Stimulated activated CD8-positive, alpha-beta memory T cell treated with anti-CD3 and anti-CD28 coated beads, Interleukin-12 subunit alpha, Interleukin-12 subunit beta, amount 100 ng/mL, for 24 hours (primary cell): ENCODE measurements at regions not wholly inside any gene's neighbourhood (a gene's known extent, or its start where the extent isn't known, plus 50 kb on each side); places are given as distances from the start of the nearest gene placed in this dataset.

Source experiments
- DNase-seq: peaks from one replicate; pipeline ENCODE4 v3.0.0-alpha.2; 2020; ENCODE audit errors: extremely low read depth

DNA sequence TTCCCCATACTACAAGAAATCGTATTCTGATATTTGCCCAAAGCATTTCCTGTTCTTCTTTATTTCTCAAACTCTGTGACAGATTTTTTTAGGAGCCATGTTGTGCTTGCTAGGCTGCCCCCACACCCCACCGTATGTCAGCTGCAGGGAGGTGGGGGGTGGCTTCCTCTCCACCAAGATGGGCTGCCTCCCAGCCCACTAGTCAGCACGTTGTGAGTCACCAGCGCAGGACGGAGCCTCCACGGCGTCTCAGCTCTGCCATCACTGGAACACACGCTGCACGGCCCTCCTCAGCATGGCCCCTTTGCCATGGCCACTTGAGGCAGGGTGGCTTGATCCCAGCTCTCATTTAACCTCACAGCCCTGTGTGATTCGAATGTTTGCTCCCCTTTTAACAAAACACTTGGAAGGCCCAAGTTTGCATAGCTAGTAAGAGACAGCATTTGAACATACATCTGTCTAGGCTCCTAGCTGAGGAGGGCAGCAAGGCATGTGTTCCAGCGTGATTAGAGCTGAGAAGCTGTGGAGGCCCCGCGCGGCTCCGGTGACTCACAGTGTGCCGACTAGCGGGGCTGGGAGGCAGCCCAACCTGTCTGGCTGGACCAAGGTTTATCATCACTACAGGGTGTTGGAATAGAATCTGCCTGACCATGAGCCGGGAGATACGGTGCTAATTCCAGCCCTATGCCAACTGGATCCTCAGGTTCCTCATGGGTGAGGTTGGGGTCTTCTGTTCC is 180.7 kb upstream of the NCAM1 start:
- DNase-seq: no peak

DNA sequence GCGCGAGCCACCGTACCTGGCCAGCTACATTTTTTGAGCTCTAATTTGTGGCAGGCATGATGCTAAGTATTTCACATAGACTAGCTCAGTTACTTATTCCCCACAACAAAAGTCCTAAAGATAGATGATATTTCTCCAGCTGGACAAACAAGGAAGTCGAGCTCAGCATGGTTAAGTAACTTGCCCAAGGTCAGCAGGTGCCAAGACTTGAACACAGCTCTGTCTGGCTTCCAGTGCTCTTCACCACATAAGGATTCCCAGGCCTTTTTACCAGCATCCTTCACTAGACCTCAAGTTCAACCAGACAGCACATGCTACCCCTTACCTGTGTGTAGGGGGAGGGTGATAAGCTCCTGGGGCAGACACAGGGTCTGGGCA is 177.3 kb upstream of the NCAM1 start:
- no peak for DNase-seq

DNA sequence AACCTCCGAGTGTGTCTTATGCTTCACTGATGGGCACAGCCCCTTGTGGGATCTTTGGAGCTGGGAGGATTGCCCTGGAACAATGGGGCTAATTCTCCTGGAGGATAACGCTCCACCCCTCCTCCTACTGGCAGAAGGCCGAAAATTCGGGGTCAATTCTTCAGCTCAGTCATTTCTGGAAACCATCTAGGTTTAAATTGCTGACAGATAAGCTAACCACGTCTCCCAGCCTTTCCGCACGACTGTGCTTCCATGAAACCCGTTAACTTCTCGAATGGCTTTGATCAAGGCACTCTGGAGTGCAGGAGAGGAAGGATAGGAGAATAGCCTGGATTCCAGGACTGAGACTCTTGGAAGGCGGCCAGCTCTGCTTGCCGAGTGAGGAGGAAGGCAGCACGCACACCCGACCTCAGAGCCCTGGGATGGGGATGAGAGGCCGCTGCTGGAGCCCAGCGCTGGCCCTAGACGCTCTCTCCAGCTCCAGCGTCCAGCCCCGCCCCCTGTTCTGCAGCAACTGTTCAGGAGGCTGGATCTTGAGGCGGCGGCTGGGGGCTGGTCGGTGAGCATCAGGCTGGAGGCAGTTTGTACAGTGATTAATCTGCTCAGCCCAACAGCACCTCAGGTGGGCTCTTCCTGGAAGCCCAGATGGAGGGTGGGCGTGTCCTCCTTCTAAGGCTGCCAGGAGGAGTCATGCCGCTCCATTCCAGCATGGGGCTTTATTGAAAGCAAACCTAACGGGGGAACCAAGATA is 176.7 kb upstream of the NCAM1 start:
- no peak for DNase-seq

DNA sequence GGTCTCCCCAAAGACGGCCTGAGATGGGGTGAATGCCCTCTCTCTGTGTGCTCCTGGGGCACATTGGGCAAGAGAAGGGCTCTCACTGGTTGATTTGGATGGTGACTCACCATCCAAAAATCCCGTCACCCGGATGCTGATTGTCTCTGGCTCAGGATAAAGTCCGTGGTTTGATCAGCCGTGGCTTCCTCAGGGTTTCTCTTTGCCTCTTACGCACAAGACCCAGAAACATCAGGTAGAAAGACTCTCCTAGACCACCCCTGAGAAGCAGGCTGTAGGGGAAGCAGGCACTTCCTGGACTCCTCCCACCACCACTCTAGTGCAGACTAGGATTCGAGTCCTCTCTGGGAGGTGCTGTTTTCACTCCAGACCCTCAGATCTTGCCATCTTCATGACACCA is 176.1 kb upstream of the NCAM1 start:
- DNase-seq: no peak

DNA sequence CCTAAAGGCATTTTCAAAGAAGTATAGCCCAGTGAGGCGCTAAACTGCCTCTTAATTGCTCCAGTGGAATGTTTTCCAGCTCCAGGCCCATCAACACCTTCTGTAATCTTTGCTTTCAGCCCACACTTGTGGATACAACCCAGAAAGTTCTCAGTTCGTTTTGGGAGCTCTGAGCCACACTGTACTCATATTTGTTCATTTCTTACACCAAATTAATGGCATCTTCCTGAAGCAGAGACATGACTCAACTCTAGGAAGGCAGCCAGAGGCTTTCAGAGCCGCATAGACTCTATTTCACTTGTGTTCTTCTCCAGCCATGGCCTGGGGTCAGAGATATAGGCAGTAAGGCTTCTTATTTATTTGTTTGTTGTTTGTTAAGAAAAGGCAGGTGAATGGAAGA is 175.5 kb upstream of the NCAM1 start:
- no peak for DNase-seq

DNA sequence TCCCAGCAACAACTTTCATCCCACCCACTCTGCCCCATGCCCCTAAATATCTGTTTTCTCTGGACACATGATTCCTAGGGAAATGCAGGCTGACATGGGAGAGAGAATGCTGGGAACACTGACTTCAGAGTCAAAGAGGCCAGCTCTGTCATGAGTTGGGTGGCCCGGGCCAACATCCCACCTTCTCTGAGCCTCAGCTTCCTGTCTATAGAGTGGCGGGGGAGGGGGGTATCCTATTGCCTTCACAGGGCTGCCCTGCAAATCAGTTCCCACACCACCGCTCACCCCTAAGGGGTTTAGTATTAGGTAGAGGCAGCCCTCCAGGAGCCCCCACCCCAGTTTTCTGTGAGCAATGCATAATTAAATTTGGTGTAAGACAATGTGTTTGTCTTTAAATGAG is 175.0 kb upstream of the NCAM1 start:
- DNase-seq: no peak

DNA sequence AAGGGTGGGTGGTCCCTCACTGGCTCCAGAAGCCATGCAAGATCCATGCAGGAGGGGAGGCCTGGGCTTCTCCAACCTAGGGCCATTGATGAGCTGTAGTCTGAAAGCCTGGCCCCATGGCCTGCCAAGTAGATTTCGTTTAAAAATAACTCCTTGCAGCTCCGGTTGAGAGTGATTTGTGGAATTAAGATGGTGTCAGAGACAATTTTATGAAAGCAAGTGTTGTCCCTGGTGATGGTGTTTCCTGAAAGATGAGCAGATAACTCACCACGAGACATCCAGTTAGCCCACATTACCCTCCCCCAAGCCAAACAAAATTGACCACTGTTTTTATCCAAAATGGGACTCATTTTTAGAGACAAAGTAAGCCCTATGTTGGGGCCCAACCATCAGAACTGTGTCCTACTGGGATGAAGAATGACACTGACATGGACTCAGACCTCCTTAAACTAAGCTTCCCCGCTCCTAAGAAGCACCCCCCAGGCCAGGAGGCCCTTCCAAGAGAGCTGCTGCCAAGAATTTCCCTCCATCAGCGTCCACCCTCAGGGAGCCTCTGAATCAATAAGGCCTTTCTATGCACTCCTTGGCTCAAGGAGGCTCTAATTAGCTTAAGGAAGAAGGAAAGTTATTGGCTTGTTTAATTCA is 174.2 kb upstream of the NCAM1 start:
- DNase-seq: no peak

DNA sequence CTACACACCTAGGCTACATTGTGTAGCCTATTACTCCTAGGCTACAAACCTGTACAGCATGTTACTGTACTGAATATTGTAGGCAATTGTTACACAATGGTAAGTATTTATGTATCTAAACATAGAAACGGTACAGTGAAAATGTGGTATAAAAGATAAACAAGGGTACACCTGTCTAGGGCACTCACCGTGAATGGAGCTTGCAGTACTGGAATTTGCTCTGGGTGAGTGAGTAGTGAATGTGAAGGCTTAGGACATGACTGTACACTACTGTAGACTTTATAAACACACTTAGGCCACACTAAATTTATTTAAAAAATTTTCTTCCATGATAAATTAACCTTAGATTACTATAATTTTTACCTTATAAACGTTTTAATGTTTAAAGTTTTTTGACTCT is 171.7 kb upstream of the NCAM1 start:
- DNase-seq: no peak

DNA sequence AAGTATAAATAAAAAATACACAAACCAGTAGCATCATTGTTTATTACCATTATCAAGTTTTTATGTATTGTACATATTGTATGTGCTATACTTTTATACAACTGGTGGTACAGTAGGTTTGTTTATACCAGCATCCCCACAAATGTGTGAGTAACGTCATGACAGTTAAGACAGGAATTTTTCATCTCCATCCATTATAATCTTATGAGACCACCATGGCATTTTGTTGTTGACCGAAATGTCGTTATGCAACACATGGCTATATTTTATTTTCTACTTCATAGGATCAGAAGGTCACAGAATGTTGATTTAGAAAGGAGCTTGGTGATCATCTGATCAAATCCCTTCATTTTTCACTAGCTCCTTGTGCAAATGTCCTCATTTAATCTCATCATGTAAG is 170.9 kb upstream of the NCAM1 start:
- DNase-seq: no peak

DNA sequence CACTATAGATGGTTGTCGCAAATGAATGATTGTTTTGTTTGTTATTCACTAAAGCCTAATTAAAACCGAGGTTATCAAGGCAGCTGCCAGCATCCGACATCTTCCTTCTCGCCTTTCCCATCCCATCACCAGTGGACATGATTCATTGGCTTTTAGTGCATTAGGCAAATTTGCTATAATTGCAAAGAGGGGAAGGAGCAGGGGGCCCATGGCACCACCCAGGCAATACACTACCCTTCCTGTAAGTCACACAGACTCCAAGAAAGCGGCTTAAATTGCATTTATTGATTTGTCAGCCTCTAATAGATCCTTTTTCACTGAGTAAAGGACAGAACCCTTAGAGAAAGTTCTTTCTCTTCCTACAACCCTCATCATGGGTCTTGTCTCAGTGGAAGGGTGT is 169.2 kb upstream of the NCAM1 start:
- DNase-seq: no peak

DNA sequence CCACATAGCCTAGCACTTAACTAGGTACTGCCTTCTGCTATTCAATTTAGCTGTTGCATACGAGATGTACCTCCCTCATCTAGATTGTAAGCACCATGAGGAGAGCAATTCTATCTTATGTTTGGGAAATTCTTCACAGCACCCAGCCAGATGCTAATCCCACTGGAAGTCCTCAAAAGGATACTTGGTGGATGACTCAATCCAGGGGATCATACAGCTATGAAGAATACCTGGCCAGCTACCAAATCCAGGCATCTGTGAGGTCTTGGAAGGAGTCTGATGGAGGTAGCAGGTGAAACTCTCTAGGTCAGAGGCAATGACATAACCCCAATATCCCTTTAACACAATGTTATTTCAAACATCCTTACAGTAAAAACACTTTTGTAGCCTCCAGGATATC is 167.8 kb upstream of the NCAM1 start:
- DNase-seq: no peak

DNA sequence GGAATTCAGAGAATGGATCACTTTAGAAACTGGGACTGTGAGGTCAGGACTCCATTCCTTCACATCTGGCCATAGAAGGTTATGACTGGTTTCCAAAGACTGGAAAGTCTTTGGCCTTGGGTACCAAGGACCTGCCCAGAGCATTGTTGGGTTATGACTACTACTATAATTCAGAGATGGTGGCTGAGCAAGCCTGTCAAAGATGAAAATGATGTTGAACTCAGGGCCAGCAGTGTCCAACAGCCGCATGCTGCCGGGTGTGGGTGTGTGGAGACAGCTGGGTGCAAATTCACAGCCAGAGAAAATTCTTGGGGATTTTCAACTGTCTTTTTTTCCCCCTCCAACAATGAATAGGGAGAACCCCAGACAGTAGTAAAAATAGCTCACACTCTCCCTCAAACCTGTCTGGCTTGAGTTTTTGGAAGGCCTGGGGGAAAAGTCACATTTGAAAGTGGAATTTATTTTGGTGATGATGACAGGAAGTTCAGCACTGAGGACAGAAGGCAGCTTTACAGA is 166.8 kb upstream of the NCAM1 start:
- DNase-seq: no peak

DNA sequence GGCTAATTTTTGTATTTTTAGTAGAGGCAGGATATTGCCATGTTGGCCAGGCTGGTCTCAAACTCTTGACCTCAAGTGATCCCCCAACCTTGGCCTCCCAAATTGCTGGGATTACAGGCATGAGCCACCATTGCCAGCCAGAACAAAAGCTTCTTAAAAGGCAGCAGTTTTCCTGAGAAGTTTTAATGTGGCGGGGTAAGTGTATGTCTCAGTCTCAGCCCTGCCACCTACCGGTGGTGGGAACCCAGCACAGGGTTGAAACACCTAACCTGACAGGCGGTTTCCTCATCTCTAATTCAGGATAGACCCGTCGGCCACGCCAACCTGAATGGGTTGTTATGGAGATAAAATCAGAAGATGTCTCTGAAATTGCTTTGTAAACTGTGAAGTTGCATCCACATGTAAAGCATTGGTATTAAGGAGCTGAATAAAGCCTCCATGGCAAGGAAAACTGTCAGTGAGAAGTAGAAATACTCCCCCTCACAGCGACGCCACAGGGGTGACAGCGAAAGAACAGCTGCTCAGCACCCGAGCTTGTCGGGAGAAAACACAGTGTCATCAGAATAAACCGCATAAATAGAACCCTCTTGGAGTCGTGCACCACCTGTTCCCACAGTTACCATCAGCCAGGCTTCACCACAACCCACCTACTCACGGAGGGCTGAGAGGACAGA is 165.9 kb upstream of the NCAM1 start:
- DNase-seq: no peak

DNA sequence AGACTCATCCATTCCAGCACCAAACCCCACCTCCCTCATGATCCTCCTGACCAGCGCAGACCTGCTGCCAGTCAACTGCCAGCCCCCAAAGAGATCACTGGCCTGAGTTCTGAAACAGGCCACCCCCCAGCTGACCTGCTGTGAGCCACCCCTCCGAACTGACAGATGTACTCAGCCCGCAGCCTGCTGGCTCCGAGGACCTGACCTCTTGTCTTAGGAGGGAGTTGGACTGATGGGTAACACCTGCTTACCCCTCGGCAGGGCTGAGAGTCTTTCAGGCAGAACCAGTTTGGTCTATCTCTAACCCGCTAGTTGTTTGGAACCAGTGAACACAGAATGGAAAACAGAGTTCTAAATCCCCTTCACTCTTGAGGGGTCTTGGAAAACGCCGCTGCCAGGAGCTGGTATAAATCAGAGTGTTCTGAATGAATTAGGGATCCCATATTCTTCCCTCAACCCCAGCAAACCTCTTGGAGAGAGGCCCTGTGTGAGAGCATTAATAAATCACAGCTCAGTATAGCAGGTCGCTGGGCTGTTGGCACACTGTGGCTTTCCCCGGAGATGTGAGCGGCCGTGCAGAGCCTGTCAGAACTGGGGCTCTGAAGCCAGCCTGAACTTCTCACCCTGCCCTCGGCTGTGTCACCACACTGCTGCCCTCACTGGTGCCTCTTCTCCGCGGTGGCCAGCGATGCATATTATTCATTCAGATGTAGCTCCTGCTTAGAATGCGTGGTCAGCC is 165.1 kb upstream of the NCAM1 start:
- no peak for DNase-seq

DNA sequence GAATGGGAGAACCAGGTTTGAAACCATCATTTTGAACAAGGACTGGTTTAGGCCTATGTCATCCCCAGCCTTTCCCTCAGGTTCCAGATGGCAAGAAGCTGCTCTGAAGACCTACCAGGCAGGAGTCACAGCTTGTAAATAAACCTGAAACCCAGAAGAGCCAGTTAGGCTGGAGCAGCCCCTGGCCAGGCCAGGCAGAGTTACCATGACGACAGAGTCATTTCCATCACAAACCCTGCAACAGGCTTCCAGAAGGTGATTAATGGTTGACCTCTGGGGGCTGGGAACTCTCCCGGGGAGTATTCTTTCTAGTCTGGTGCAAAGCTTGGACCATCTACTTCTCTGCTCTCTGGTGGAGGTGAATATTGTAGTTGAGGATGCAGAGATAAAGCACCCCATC is 164.1 kb upstream of the NCAM1 start:
- DNase-seq: no peak

DNA sequence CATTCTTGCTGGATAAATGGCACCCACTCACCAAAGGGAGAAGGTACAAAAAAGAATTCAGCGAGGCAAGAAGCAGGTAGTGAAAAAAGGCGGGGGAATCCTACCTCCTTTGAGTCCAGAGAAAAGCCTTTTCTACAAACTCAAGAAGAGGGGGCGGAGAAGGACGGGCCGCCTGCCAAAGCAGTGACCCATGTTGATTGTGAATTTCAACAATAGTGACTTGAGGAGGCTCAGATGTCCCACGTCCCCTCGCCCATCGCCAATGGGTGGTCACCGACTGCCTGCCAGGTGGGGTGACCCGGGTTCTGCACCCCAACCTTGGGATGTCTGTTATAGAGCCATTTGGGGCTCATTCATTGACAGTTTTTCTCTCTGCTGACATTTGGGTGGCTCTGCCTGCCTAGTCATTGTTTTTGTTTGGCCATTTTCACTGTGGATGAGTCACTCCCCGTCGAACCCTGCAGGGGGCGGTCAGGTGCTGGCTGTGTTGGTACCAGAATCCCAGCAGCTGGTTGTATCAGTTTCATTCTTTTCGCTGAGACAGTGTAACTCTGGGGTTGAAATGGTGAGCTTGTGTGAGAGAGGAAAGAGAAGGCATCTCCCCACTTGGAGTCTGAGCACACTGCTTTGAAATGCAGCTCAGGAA is 163.4 kb upstream of the NCAM1 start:
- DNase-seq: no peak

DNA sequence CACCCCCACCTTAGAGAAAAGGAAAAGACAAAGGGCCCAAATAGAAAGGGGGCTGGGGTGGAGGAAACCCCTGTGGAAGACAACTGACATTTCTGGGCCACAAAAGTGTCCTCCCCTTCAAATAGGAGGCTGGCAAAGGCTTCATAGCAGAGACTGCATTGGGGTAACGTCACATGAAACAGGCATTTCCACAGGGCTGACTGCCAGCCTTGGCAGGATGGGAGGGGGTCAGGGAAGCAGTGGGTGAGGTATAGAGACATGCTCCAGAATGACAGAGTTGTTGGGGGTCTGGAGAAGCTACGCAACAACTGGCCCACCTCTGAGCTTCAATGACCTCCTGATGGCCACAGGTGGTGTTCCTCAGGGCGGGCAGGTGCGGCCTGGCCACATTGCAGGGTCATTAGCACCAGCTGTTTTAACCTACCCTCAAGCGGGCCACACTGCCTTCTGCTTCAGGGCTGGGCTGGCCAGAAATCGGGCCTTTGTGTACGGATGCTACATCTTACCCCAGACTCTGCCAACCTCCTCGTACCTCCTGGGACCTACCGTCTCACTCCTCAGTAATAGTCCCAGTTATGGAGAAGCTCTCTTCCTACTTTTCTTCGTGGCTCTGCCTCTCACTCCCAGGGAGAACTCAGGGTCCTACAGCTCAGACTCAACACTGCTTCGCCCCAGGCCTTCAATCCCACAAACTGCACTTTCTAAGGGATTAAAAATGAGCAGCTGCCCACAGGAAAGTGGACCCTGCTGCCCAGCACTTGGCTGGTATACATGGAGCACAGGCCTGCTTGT is 160.0 kb upstream of the NCAM1 start:
- DNase-seq: no peak

DNA sequence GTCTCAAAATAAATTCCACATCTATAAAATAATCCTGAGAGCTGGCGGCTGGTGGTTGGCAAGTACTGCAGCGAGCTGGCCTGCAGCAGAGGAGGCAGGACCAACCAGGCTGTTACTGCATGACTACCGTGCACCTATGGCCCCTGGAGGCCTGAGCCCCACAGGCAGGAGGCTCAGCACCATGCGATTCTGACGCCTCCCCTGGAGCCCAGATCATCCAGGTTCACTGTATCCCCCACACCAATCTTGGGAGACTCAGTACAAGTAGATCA is 159.5 kb upstream of the NCAM1 start:
- no peak for DNase-seq

DNA sequence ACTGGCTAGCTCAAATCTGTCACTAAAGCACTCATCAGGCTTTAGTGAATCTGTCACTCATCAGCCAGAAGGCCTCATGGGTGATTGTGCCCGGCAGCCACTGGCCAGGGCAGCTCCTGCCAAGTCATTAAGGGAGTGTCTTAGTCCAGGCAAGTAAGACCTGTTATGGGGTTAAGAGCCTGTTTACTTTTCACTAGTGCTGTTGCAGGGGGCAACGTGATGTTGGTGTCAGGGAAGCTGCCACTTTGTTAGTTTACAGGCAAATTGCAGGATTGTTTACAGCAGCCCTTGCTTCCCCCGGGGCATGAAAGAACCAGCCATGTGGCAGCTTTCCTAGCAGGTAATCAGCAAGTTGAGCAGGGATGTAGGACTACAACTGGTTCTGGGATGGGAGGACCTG is 155.6 kb upstream of the NCAM1 start:
- no peak for DNase-seq

DNA sequence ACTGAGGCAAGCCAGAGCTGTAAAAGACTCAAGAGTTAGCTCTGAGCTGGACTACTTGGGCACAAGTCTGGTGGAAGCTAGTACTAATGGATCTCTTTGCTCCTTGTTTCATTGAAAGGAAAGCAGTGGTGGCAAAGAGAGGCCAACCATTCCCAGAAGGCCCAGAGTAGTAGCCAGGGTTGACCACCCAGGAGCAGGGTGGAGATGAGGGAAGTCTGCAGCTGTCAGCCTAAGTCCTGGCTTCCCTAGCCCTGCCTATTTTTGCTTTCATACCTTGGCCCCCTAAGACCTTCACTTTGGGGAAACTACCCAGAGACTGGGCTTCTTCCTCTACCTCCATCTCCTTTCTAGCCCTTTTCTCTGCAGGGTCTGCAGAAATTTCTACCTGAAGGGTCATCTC is 155.0 kb upstream of the NCAM1 start:
- DNase-seq: no peak

DNA sequence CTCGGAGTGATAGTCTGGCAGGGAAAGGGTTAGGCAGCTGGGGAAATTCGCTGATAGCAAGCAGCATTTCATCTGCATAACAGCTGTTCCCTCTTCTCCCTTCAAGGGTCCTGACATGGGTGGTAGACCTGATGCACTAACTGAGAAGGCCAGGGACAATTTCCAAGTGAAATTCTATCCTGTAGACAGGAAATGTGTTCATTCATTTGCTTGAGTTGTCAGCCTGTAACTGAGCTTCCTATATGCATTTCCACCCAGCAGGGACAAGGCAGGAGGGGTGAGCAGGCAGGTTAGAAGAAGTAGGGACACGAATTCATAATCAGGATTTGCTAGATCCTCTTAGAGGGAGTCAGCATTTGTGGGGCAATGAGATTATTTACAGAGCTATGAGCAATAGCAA is 154.3 kb upstream of the NCAM1 start:
- no peak for DNase-seq
